ENCODE measurements at regions not wholly inside any gene's neighbourhood (a gene's known extent, or its start where the extent isn't known, plus 50 kb on each side); places are given as distances from the start of the nearest gene placed in this dataset.

GRCh38 chr1:95754412-95754811, 520.4 kb downstream of the RWDD3 start:
- H3K9me2 ChIP-seq (ENCODE audit: insufficient read depth, low read length) = no peaks in the 10 kb centered on the region
- H3K4me3 ChIP-seq (ENCODE audit: low read depth, low read length, poor library complexity, severe bottlenecking) = no peak overlapping the region
- no peak overlapping the region for H3K27ac ChIP-seq (ENCODE audit: low read depth, low read length, poor library complexity, severe bottlenecking)
- ChIA-PET CTCF (ENCODE audit: unreplicated experiment) (no interaction called here), POLR2A (no interaction called here)
- no peak overlapping the region for H3K4me2 ChIP-seq (ENCODE audit: low read length)
- TF ChIP-seq, protein P1, sequence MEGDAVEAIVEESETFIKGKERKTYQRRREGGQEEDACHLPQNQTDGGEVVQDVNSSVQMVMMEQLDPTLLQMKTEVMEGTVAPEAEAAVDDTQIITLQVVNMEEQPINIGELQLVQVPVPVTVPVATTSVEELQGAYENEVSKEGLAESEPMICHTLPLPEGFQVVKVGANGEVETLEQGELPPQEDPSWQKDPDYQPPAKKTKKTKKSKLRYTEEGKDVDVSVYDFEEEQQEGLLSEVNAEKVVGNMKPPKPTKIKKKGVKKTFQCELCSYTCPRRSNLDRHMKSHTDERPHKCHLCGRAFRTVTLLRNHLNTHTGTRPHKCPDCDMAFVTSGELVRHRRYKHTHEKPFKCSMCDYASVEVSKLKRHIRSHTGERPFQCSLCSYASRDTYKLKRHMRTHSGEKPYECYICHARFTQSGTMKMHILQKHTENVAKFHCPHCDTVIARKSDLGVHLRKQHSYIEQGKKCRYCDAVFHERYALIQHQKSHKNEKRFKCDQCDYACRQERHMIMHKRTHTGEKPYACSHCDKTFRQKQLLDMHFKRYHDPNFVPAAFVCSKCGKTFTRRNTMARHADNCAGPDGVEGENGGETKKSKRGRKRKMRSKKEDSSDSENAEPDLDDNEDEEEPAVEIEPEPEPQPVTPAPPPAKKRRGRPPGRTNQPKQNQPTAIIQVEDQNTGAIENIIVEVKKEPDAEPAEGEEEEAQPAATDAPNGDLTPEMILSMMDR (conservative IDR thresholded peaks at IDR 0.05; ENCODE audit: low read length) = no peak
- TF ChIP-seq EZH2phosphoT487 (IDR thresholded peaks at IDR 0.05; ENCODE audit: borderline replicate concordance, low read depth, low read length) = no peak
- H3K9me3 ChIP-seq (ENCODE audit: low read length) = no peaks in the 10 kb centered on the region
- H3K4me1 ChIP-seq (ENCODE audit: insufficient read depth, low read length, poor library complexity, severe bottlenecking) = no peaks in the 10 kb centered on the region
- no peaks in the 10 kb centered on the region for H4K20me1 ChIP-seq (ENCODE audit: insufficient read depth, low read length)
- H2AFZ ChIP-seq (ENCODE audit: low read length) = no peak overlapping the region
- intact Hi-C loops (cut with micrococcal nuclease; ENCODE audit: unreplicated experiment) = no loop called here
- no peaks in the 10 kb centered on the region for H3K79me2 ChIP-seq (ENCODE audit: insufficient read depth, low read depth, low read length)
- DNase-seq (ENCODE audit: low spot score) = no peak
- BruUV-seq (replicated peaks) = no TSS peak
- H3K36me3 ChIP-seq (ENCODE audit: insufficient read depth, low read length) = no peaks in the 10 kb centered on the region

GRCh38 chr1:95766036-95766435, 532.0 kb downstream of the RWDD3 start:
- intact Hi-C loops (cut with micrococcal nuclease; ENCODE audit: unreplicated experiment) = no loop called here
- Histone ChIP-seq H3K9me2 (ENCODE audit: insufficient read depth, low read length) (no peaks in the 10 kb centered on the region), H3K4me2 (ENCODE audit: low read length) (no peak overlapping the region), H3K79me2 (ENCODE audit: insufficient read depth, low read depth, low read length) (no peaks in the 10 kb centered on the region), H4K20me1 (ENCODE audit: insufficient read depth, low read length) (no peaks in the 10 kb centered on the region), H3K4me3 (ENCODE audit: low read depth, low read length, poor library complexity, severe bottlenecking) (no peak overlapping the region), H3K36me3 (ENCODE audit: insufficient read depth, low read length) (no peaks in the 10 kb centered on the region), H3K9me3 (ENCODE audit: low read length) (no peaks in the 10 kb centered on the region), H3K4me1 (ENCODE audit: insufficient read depth, low read length, poor library complexity, severe bottlenecking) (no peaks in the 10 kb centered on the region), H2AFZ (ENCODE audit: low read length) (no peak overlapping the region), H3K27ac (ENCODE audit: low read depth, low read length, poor library complexity, severe bottlenecking) (no peak overlapping the region)
- BruUV-seq (replicated peaks) = no TSS peak
- POLR2A ChIA-PET = no interaction called here
- TF ChIP-seq EZH2phosphoT487 (IDR thresholded peaks at IDR 0.05; ENCODE audit: borderline replicate concordance, low read depth, low read length) = no peak
- TF ChIP-seq, protein P1 (conservative IDR thresholded peaks at IDR 0.05; ENCODE audit: low read length) = no peak
- CTCF ChIA-PET (ENCODE audit: unreplicated experiment) = no interaction called here
- DNase-seq (ENCODE audit: low spot score) = no peak

DNA sequence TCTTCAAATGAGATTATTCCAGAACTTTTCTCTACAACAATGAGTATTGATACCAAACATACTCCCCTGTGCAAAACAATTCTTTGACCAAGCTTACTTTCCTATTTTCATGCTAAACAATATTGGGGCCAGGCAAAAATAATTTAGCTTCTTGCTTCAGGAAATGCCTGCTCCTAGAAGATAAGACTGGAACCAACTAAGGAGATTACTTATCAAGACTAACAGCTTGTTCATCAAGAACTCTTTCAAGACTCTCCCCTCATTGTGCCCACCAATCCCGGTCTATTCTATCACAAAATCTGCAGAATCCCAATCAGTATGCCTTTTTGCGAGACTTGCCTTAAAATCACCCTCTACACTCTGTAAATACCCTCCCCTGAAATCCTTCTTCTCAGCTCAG, 536.6 kb downstream of the RWDD3 start:
- no peak overlapping the region for H3K27ac ChIP-seq (ENCODE audit: low read depth, low read length, poor library complexity, severe bottlenecking)
- POLR2A ChIA-PET = interaction anchor here (0.7 to 1.2 kb wide), 2 partner anchors 13 to 429 kb away, joined by 3 read pairs; no protein-coding TSS in a partner anchor
- H3K4me1 ChIP-seq (ENCODE audit: insufficient read depth, low read length, poor library complexity, severe bottlenecking) = no peaks in the 10 kb centered on the region
- no peaks in the 10 kb centered on the region for H3K9me3 ChIP-seq (ENCODE audit: low read length)
- intact Hi-C loops (cut with micrococcal nuclease; ENCODE audit: unreplicated experiment) = no loop called here
- no peak overlapping the region for H2AFZ ChIP-seq (ENCODE audit: low read length)
- no peaks in the 10 kb centered on the region for H3K9me2 ChIP-seq (ENCODE audit: insufficient read depth, low read length)
- H3K4me2 ChIP-seq (ENCODE audit: low read length) = no peak overlapping the region
- TF ChIP-seq, protein P1 (conservative IDR thresholded peaks at IDR 0.05; ENCODE audit: low read length) = no peak
- no peak for TF ChIP-seq EZH2phosphoT487 (IDR thresholded peaks at IDR 0.05; ENCODE audit: borderline replicate concordance, low read depth, low read length)
- CTCF ChIA-PET (ENCODE audit: unreplicated experiment) = no interaction called here
- DNase-seq (ENCODE audit: low spot score) = no peak
- no peaks in the 10 kb centered on the region for H4K20me1 ChIP-seq (ENCODE audit: insufficient read depth, low read length)
- H3K36me3 ChIP-seq (ENCODE audit: insufficient read depth, low read length) = no peaks in the 10 kb centered on the region
- H3K4me3 ChIP-seq (ENCODE audit: low read depth, low read length, poor library complexity, severe bottlenecking) = no peak overlapping the region
- no peaks in the 10 kb centered on the region for H3K79me2 ChIP-seq (ENCODE audit: insufficient read depth, low read depth, low read length)
- BruUV-seq (replicated peaks) = no TSS peak

All from OCI-LY7 (cell line).